SHP77 treated with DMSO at 0.1 percent for 48 hours (cell line): ENCODE measurements at regions not wholly inside any gene's neighbourhood (a gene's known extent, or its start where the extent isn't known, plus 50 kb on each side); places are given as distances from the start of the nearest gene placed in this dataset.
"Not testable (repeated sequence)": the region's sequence is repeated elsewhere in the genome, so short reads cannot be mapped to it uniquely, and the experiment has no call there.

Source experiments
- DNase-seq: peaks from one replicate; lab custom pipeline; 2025; lab: John Stamatoyannopoulos, UW

DNA sequence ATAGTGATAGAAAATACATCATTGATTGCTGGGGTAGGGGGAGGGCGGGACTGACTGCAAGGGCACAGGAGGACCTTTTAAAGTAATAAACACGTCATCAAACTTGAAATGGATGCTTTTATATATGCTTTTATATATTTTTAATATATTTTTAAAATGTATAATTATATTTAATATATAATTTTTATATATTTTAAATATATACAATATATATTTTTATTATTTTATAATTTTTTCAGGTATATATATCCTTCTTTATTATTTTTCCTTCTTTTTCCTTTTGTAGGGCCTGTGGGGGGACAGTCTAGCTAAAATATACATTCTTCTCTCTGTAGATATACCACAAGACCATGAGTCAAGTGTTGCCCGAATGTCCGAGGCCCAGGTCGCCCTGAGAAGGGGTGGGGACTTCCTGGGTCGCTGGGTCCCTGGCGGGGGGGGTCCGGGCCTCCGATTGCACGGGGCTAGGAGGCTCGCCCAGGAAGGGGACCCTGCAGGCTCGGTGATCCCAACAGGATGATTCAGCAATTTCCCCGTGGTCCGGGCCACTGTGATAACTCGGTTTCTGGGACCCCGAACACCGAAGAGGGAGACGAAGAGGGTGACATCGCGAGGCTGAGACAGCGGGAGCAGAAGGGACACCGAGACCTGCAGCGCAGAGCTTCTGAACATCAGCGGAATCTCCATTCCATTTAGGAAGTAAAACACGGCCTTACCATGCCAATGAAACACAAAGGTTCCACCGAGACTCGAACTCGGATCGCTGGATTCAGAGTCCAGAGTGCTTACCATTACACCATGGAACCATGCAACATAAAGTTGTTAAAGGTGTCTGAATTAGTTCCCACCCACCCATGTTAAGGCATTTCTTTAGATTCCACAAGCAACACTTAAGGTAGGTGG, 112.5 kb upstream of the NBPF11 start:
- DNase-seq, result peak; percentile 80

GRCh38 chr1:148263906-148264255, 111.8 kb upstream of the NBPF11 start:
- DNase-seq, result no peak

GRCh38 chr1:148263128-148263905, 111.2 kb upstream of the NBPF11 start:
- DNase-seq, result peak; percentile 96

GRCh38 chr1:148261684-148262083, 109.6 kb upstream of the NBPF11 start:
- DNase-seq, result not testable (repeated sequence)

- DNase-seq, result not testable (repeated sequence)
Observed at GRCh38 chr1:148257886-148258285, 105.8 kb upstream of the NBPF11 start.

DNA sequence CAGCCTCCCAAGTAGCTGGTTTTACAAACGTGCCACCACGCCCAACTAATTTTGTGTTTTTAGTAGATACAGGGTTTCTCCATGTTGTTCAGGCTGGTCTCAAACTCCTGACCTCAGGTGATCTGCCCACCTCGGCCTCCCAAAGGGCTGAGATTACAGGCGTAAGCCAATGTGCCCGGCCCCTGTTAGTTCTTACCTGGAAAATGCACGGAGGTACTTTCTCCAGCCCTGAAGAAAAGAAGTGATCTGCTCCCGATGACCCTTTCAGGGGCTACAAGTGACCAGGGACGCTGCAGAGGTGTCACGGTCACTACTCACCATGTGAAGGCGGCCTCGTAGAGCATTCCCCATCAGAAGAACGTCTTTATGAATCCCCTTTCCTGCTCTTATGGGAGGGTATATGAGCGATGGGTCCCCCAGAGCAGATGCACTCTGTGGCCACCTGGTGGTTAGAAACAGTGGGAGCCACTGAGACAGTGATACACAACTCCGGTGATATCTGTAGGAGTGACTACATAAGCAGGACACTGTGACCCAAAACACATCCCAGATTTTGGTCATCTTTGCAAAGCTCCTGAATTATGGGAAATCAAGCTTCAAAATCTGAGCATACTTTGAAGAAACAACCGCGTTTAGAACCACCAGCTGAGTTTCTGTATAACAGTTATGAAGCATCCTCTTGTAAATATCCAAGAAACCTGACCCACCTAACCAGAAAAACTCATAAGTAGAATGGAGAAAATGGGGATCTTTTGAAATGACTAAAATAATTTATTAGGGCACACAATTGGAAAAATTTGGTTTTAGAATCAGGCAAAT, 102.7 kb upstream of the NBPF11 start:
- DNase-seq, result peak; percentile 40

DNA sequence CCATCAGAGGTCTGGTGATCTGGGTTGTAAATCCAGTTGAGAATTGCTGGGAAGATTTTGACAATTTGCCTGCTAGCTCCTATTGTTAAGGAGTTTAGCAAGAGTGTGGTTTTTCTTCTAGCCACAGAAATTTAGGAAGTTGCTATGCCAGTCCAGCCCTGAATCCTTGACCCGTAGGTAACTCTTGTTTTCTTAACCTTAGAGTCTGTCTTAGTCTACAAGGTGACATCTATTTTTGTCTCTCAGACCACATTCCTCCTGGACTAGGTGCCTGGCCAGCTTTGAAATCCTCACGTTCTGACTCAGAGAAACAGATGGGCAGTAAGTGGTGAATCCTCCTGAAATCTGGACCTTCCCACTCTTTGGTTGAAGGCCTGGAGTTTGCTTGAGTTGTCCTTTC, 101.7 kb upstream of the NBPF11 start:
- not testable (repeated sequence) for DNase-seq

- not testable (repeated sequence) for DNase-seq
Observed at GRCh38 chr1:148248798-148249197, 96.7 kb upstream of the NBPF11 start.

DNA sequence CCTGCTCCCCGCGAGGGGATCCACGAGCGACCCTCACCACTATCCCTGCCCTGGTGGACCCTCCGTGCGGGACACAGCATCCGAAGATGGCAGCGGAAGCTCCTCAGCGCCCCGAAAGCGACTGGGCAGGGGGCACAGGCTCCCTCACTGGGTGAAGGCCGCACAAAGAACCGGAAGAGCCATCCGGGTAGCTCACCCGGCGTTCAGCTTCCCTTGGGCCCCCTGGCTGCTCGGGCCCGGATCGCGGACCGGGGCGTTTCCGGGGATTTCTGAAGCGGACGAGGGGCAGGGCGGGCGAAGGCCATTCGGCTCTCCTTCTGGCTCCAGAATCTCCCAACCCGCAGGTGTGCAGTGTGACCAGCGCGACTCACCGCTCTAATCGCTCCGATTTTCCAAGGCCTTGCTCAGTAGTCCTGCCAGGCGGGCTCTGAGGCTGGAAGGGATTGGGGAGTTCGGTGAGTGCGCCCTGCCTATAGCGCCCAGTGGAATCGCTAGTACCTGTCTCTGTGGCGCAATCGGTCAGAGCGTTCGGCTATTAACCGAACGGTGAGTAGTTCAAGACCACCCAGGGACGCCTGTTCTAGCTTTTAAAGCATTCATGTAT, 94.3 kb upstream of the NBPF11 start:
- DNase-seq, result not testable (repeated sequence)

- not testable (repeated sequence) for DNase-seq
Observed at GRCh38 chr1:148245843-148246242, 93.8 kb upstream of the NBPF11 start.

DNA sequence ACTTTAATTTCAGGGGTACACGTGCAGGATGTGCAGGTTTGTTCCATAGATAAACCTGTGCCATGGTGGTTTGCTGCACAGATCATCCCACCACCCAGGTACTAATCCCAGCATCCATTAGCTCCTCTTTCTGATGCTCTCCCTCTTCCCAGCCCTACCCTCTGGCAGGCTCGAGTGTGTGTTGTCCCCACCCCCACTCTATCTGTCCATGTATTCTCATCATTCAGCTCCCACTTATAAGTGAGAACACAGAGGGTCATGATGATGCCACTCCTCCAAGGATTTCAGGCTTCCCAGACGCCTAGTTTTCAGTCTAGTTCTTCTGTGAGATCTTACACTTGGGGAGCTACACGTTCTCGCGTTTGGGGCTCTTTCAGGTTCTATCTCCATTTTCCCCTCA, 93.4 kb upstream of the NBPF11 start:
- not testable (repeated sequence) for DNase-seq

GRCh38 chr1:148233250-148233649, 81.2 kb upstream of the NBPF11 start:
- DNase-seq, result not testable (repeated sequence)

GRCh38 chr1:148228846-148229245, 76.8 kb upstream of the NBPF11 start:
- not testable (repeated sequence) for DNase-seq

DNA sequence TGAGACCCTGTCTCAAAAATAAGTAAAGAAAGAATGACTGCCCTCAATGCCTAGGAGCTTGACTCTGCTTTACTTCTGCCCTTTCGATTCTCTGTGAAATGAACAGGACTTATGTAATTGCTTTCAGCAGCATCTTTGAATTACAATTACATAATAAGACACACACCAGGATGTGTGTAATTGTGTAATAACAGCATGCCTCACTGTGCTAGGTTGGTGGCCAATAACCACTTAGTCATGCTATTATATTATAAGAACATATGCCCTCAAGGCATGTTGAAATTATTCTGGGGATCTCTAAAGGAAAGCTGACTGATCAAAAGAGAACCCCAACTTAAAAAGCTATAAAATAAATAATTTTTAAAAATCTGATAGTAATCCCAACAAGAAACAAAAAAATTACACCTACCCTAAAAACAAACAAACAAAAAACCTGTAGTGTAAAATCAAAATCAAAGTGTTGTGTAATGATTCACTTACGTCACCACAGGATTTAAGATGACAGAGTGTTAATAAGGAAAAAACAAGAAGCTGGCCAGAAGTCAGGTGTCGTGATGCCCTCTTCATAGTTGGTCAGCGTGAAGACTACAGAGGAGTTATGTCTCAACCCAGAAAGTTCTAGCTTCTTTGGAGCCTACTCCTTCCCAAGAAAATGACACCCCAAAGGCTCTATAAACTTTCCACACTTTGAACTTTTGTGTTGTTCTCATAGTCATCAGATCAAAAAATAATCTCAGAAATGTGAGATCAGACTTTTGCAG, 70.5 kb upstream of the NBPF11 start:
- DNase-seq, result not testable (repeated sequence)

DNA sequence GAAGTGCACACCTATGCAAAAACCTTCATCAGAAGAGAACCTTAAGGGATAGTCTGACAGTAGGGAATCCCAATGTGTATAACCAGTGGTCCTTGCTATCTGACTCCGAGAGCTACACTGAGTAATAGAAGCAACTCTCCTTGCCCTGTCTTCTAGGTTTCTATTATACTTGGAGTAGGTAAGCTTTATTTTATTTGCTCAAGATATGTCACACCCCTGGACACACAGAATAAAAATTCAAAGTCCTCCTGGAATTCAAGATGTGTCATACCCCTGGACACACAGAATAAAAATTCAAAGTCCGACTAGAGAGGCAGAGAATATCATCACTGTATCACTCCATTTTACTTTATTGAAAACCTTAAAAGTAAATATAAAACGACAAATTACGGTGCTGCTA, 69.5 kb upstream of the NBPF11 start:
- not testable (repeated sequence) for DNase-seq

GRCh38 chr1:148219229-148219628, 67.1 kb upstream of the NBPF11 start:
- DNase-seq, result not testable (repeated sequence)

DNA sequence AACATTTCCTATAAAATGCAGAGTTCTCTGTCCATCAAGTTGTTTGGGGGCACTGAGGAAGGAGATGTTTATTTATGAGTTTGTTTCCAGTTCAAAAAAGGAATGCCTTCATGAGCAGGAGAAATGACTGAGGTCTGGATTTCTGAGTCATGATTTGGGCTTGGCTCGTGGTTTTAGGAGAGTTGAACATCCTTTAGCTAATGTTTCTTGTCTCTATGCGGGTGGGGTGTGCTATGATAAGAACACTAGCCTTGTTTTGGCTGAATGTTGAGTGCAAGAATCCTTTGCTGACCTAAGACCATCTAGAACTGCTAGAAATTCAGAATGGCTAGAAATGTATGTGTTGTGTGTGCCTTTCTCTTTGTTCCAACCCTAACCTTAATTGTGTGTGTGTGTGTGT, 59.1 kb upstream of the NBPF11 start:
- not testable (repeated sequence) for DNase-seq

DNA sequence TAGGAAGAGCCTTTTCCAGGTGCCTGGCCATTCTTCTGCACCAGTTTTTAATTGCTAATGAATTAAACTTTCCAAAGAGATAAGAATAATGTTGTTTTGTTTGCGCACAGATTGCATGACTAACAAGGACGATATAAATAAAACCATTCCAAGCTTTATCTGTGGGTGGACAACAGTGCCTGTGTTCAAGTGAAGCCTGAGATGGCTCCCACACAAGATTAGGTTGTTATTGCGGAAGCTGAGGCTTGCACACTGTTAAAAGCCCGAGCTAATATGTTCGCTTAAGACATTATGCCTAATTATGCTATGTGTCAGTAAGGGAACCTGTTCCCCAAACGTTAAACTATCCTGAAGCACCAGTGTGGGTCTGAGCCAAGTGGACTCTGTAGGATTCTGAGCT, 58.5 kb upstream of the NBPF11 start:
- DNase-seq, result not testable (repeated sequence)

DNA sequence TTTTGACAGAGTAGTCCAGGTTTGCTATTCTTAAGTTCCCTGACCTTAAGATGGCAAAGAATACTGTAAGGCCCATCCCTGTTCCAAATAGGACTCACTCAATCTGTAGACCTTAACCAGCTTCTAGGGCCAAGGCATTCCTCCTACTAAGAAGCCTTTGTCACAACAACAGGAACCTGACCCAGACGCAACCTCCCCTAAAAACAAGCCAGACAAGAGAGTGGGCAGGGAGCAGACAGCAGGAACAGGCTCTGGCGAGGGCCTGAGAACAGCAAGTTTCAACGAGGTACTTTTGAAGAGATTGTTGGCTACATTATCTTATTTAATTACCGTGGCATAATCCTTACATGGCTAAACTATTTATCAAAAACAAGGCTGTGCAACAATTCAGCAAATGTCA, 58.1 kb upstream of the NBPF11 start:
- not testable (repeated sequence) for DNase-seq

DNA sequence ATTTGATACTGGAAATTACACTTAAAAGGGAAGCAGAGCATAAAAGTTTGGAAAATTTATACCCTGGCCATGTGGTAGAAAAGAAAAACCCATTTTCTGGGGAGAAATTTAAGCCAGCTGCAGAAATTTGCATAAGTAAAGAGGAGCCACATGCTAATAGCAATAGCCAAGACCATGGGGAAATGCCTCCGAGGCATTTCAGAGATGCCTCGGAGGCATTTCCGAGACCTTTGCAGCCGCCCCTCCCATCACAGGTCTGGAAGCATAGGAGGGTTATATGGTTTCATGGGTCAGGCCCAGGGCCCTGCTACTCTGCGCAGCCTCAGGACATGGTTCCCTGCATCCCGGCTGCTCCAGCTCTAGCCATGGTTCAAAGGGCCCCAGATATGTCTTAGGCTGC, 49.9 kb upstream of the NBPF11 start:
- DNase-seq, result not testable (repeated sequence)
